SW480 (cell line): ENCODE measurements at regions not wholly inside any gene's neighbourhood (a gene's known extent, or its start where the extent isn't known, plus 50 kb on each side); places are given as distances from the start of the nearest gene placed in this dataset.

ENCODE experiments used
- DNase-seq: peaks from one replicate; pipeline ENCODE4 v3.0.0-alpha.2; 2016; ENCODE audit warnings: low spot score

DNA sequence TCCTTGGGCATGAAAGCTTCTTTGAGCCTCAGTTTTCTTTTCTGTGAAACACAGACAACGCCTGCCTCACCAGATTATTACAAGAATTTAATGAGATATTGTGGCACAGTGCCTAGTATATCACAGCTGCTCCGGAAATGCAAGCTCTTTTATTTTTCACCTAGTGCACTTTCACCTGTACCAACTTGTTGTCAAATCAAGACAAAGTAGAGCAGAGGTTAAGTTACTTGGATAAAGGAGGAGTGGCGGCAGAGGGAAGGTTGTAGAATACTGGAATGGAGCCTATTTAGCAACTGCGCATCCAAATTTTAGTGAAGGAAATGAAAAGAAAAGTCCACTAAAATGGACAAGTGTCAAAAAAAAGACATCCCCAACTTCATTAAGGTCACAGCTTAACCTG lies 54.9 kb upstream of the RHOBTB1 start:
- DNase-seq, result no peak

DNA sequence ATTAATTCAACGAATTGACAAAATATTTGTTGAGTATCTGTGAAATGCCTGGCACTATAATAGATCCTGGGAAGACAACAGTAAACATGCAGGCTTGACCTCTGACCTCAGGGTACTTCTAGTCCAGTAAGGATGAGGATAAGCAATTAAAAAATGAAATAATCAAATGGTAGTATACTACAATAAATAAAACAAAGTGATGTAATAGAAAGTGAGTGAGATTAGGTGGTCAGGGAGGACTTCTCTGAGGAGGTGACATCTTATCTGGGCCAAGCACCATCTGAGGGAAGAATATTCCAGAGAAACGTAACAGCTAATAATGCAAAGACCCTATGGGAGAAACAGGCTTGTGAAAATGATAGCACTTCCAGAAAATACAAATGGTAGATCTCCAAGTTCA lies 50.1 kb upstream of the RHOBTB1 start:
- no peak for DNase-seq
